OCI-LY3 (cell line): ENCODE measurements at regions not wholly inside any gene's neighbourhood (a gene's known extent, or its start where the extent isn't known, plus 50 kb on each side); places are given as distances from the start of the nearest gene placed in this dataset.

Experiments
- H2AFZ ChIP-seq: fragments of 200-600, 300-600 bp; shearing (Covaris generic); 2 replicates; pipeline ENCODE4 v1.6.0; 2014; ENCODE audit warnings: antibody characterized with exemption, low read depth, low read length
- H3K27ac ChIP-seq: fragments of 200-600, 300-600 bp; sonication (generic); 2 replicates; pipeline ENCODE4 v1.5.1; 2014; ENCODE audit warnings: mild to moderate bottlenecking, low read length, moderate library complexity, mixed read lengths
- H3K27me3 ChIP-seq: fragments of 200-600, 300-600 bp; sonication (generic); 2 replicates; pipeline ENCODE4 v1.6.1; 2014; ENCODE audit warnings: low read depth, low read length, mixed read lengths
- H3K36me3 ChIP-seq: fragments of 200-600, 300-600 bp; sonication (generic); replicated peaks from 2 replicates; pipeline ENCODE3; 2014; ENCODE audit warnings: low read depth, low read length, mixed read lengths
- H3K4me1 ChIP-seq: fragments of 300-600, 200-600 bp; sonication (generic); 2 replicates; pipeline ENCODE4 v1.6.1; 2014; ENCODE audit warnings: low read length, mixed read lengths
- H3K4me2 ChIP-seq: fragments of 200-600, 300-600 bp; sonication (generic); 2 replicates; pipeline ENCODE4 v1.6.1; 2014; ENCODE audit warnings: low read length, mixed read lengths
- H3K4me3 ChIP-seq: fragments of 300-600, 200-600 bp; sonication (generic); 2 replicates; pipeline ENCODE4 v1.5.1; 2014; ENCODE audit warnings: antibody characterized with exemption, mild to moderate bottlenecking, low read length, moderate library complexity
- H3K79me2 ChIP-seq: fragments of 300-600, 200-600 bp; shearing (Covaris generic); 2 replicates; pipeline ENCODE4 v1.6.1; 2014; ENCODE audit warnings: mild to moderate bottlenecking, low read length, mixed read lengths
- H3K9ac ChIP-seq: fragments of 300-600, 200-600 bp; shearing (Covaris generic); 2 replicates; pipeline ENCODE4 v1.6.0; 2014; ENCODE audit warnings: mild to moderate bottlenecking, low read length, moderate library complexity
- H3K9me3 ChIP-seq: fragments of 200-600, 300-600 bp; shearing (Covaris generic); 2 replicates; pipeline ENCODE4 v1.6.1; 2014; ENCODE audit warnings: low read length, mixed read lengths; ENCODE audit not compliant: insufficient read depth
- H4K20me1 ChIP-seq: fragments of 200-600, 300-600 bp; sonication (generic); 2 replicates; pipeline ENCODE4 v1.6.1; 2016; ENCODE audit warnings: low read length, mixed read lengths; ENCODE audit not compliant: insufficient read depth
- EZH2phosphoT487 ChIP-seq: fragments of 200-600 bp; shearing (Covaris generic); IDR thresholded peaks from 2 replicates; pipeline ENCODE4 v1.6.1; 2018; ENCODE audit warnings: antibody characterized with exemption, mixed run types, low read depth
- TF ChIP-seq, protein P1 (sequence below): fragments of 200-600, 300-600 bp; sonication (generic); IDR thresholded peaks from 2 replicates; pipeline ENCODE4 v1.5.1; 2014; ENCODE audit warnings: antibody characterized with exemption, low read length, low read depth

DNA sequence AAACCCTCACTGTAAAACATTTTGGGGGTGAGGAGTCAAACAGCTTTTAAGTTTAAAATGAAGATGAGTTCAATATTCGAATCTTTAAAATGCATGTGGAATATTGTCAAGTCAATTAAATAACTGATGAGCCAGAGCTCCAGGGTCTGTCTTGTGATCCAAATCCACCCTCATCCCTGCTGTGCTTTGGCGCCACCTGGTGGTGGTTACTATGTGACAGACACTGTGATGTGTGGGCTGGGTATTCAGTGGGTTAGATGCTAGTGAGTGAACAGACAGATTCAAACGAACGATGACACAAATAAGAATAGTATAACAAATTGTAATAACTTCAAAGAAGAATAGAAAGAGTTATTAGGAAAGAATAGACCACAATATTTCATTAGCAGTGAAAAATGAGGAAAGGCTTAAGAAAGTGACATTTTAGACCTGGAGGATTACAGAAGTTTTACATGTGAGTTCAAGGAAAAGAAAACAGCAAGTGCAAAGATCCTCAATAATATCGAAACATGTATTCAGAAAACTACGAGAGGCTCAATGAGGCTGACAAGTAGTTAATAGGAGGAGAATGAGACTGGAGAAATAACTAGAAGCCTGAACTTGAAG is 51.4 kb upstream of the CHSY3 start:
- no peaks in the 10 kb centered on the region for H3K9me3 ChIP-seq
- H3K79me2 ChIP-seq: no peaks in the 10 kb centered on the region
- no peak for TF ChIP-seq EZH2phosphoT487
- TF ChIP-seq, protein P1, sequence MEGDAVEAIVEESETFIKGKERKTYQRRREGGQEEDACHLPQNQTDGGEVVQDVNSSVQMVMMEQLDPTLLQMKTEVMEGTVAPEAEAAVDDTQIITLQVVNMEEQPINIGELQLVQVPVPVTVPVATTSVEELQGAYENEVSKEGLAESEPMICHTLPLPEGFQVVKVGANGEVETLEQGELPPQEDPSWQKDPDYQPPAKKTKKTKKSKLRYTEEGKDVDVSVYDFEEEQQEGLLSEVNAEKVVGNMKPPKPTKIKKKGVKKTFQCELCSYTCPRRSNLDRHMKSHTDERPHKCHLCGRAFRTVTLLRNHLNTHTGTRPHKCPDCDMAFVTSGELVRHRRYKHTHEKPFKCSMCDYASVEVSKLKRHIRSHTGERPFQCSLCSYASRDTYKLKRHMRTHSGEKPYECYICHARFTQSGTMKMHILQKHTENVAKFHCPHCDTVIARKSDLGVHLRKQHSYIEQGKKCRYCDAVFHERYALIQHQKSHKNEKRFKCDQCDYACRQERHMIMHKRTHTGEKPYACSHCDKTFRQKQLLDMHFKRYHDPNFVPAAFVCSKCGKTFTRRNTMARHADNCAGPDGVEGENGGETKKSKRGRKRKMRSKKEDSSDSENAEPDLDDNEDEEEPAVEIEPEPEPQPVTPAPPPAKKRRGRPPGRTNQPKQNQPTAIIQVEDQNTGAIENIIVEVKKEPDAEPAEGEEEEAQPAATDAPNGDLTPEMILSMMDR: peak; percentile 87
- H3K4me1 ChIP-seq: no peaks in the 10 kb centered on the region
- H3K27ac ChIP-seq: no peak overlapping the region
- H2AFZ ChIP-seq: no peak overlapping the region
- H3K4me3 ChIP-seq: no peak overlapping the region
- H3K36me3 ChIP-seq: no peaks in the 10 kb centered on the region
- no peaks in the 10 kb centered on the region for H4K20me1 ChIP-seq
- H3K27me3 ChIP-seq: no peaks in the 10 kb centered on the region
- H3K9ac ChIP-seq: no peak overlapping the region
- H3K4me2 ChIP-seq: no peak overlapping the region

DNA sequence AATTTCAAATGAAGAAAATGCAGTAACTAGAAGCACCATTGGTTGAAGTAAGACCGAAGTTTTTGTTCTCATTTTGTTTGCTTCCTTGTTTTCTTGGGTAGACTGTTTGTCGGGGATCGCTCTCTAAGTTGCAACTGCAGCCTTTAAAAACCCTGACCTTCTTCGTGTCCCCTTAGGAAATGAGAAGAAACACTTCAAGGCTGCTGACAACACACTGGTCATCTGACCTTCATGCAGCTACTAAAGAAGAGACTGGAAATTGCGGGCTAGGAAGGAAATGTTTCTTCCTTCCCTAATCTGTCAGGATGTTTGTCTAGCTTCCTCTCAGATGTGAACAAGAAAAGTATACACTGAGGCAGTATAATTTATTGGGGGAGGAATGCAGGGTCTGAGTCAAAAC is 50.7 kb upstream of the CHSY3 start:
- Histone ChIP-seq H2AFZ (no peak overlapping the region), H3K4me1 (no peaks in the 10 kb centered on the region), H3K79me2 (no peaks in the 10 kb centered on the region), H3K9me3 (no peaks in the 10 kb centered on the region), H3K4me2 (no peak overlapping the region), H4K20me1 (no peaks in the 10 kb centered on the region), H3K9ac (no peak overlapping the region), H3K27me3 (no peaks in the 10 kb centered on the region), H3K4me3 (no peak overlapping the region), H3K36me3 (no peaks in the 10 kb centered on the region), H3K27ac (no peak overlapping the region)
- TF ChIP-seq EZH2phosphoT487: no peak
- TF ChIP-seq, protein P1: no peak
